Activated T-helper 1 cell treated with anti-CD3 and anti-CD28 coated beads, Interleukin-12 subunit alpha, Interleukin-12 subunit beta, Interleukin-2, Interleukin-4 antibody, amounts not matched to agents 30 ng/mL and 10 ng/mL and 1 ng/mL, durations not matched to agents 14 hours and 24 hours and 36 hours (primary cell): ENCODE measurements at regions not wholly inside any gene's neighbourhood (a gene's known extent, or its start where the extent isn't known, plus 50 kb on each side); places are given as distances from the start of the nearest gene placed in this dataset.

Source experiments
- DNase-seq: peaks from one replicate; pipeline ENCODE4 v3.0.0; 2021; ENCODE audit warnings: low spot score
- H3K27ac Mint-ChIP-seq: one replicate; pipeline ENCODE4 v1.8.0; 2021; ENCODE audit warnings: mild to moderate bottlenecking, mixed read lengths
- H3K27me3 Mint-ChIP-seq: one replicate; pipeline ENCODE4 v1.8.0; 2022; ENCODE audit warnings: mild to moderate bottlenecking, moderate library complexity, mixed read lengths; ENCODE audit not compliant: insufficient read depth
- H3K36me3 Mint-ChIP-seq: one replicate; pipeline ENCODE4 v1.8.0; 2021; ENCODE audit warnings: low read depth, mixed read lengths
- H3K4me1 Mint-ChIP-seq: one replicate; pipeline ENCODE4 v1.8.0; 2021; ENCODE audit warnings: low read depth, mixed read lengths
- H3K4me3 Mint-ChIP-seq: one replicate; pipeline ENCODE4 v1.8.0; 2021; ENCODE audit warnings: mild to moderate bottlenecking, moderate library complexity, mixed read lengths
- H3K9me3 Mint-ChIP-seq: one replicate; pipeline ENCODE4 v1.8.0; 2021; ENCODE audit warnings: mixed read lengths
- intact Hi-C: fragments of 100-400 bp; cut with micrococcal nuclease; formaldehyde crosslinking; loops from one replicate; pipeline ENCODE4 v1.15.1; 2024

GRCh38 chr1:193421487-193421886 is 235.1 kb upstream of the B3GALT2 start:
- no peaks in the 10 kb centered on the region for H3K9me3 Mint-ChIP-seq
- intact Hi-C loops = loop anchor here (1.0 kb wide), 1 partner anchor 9 kb away; no protein-coding TSS in a partner anchor
- H3K4me3 Mint-ChIP-seq = no peak overlapping the region
- H3K36me3 Mint-ChIP-seq = peaks cover 4% of the 10 kb centered on the region
- DNase-seq = no peak
- H3K27ac Mint-ChIP-seq = no peak overlapping the region
- H3K27me3 Mint-ChIP-seq = peaks cover 5% of the 10 kb centered on the region
- peaks cover 37% of the 10 kb centered on the region for H3K4me1 Mint-ChIP-seq

- Mint-ChIP-seq H3K9me3 (peaks cover 4% of the 10 kb centered on the region), H3K27ac (no peak overlapping the region), H3K36me3 (peaks cover 11% of the 10 kb centered on the region), H3K4me1 (peaks cover 52% of the 10 kb centered on the region), H3K4me3 (no peak overlapping the region), H3K27me3 (peaks cover 5% of the 10 kb centered on the region)
- no peak for DNase-seq
- intact Hi-C loops = loop anchor here (2.0 to 5.0 kb wide), 5 partner anchors 20 to 1778 kb away; partner anchors contain the start of genes CDC73, RGS2, RO60 and UCHL5
Measured at GRCh38 chr1:193419295-193419694, 232.9 kb upstream of the B3GALT2 start.

GRCh38 chr1:193418745-193419058 is 232.3 kb upstream of the B3GALT2 start:
- Mint-ChIP-seq H3K9me3 (peaks cover 4% of the 10 kb centered on the region), H3K36me3 (peaks cover 12% of the 10 kb centered on the region), H3K27ac (peak overlapping the region; percentile 18), H3K4me3 (peak overlapping the region; percentile 36), H3K4me1 (peaks cover 52% of the 10 kb centered on the region), H3K27me3 (peaks cover 5% of the 10 kb centered on the region)
- no peak for DNase-seq
- intact Hi-C loops = loop anchor here (1.0 to 5.0 kb wide), 7 partner anchors 20 to 1779 kb away; partner anchors contain the start of genes CDC73, RGS2, RO60 and UCHL5

GRCh38 chr1:193417945-193418744 is 231.7 kb upstream of the B3GALT2 start:
- peaks cover 15% of the 10 kb centered on the region for H3K36me3 Mint-ChIP-seq
- no peak for DNase-seq

GRCh38 chr1:193417403-193417802 is 231.0 kb upstream of the B3GALT2 start:
- peaks cover 5% of the 10 kb centered on the region for H3K27me3 Mint-ChIP-seq
- H3K36me3 Mint-ChIP-seq = peaks cover 16% of the 10 kb centered on the region
- H3K4me1 Mint-ChIP-seq = peaks cover 57% of the 10 kb centered on the region
- intact Hi-C loops = loop anchor here (1.0 to 5.0 kb wide), 5 partner anchors 62 to 1780 kb away; partner anchors contain the start of genes CDC73, RGS2, RO60 and UCHL5
- peak overlapping the region; percentile 25 for H3K27ac Mint-ChIP-seq
- H3K4me3 Mint-ChIP-seq = peak overlapping the region; percentile 20
- peaks cover 10% of the 10 kb centered on the region for H3K9me3 Mint-ChIP-seq
- no peak for DNase-seq

More at GRCh38 chr1:193417945-193418744, 231.7 kb upstream of the B3GALT2 start:
- H3K9me3 Mint-ChIP-seq = peaks cover 8% of the 10 kb centered on the region
- intact Hi-C loops = loop anchor here (1.0 to 5.0 kb wide), 8 partner anchors 21 to 1779 kb away; partner anchors contain the start of genes CDC73, RGS2, RO60 and UCHL5
- H3K4me1 Mint-ChIP-seq = peaks cover 56% of the 10 kb centered on the region
- peaks cover 5% of the 10 kb centered on the region for H3K27me3 Mint-ChIP-seq
- H3K4me3 Mint-ChIP-seq = peak overlapping the region; percentile 36
- H3K27ac Mint-ChIP-seq = peak overlapping the region; percentile 40

- intact Hi-C loops = loop anchor here (1.0 to 5.0 kb wide), 5 partner anchors 63 to 1781 kb away; partner anchors contain the start of genes CDC73, RGS2, RO60 and UCHL5
- Mint-ChIP-seq H3K36me3 (peaks cover 16% of the 10 kb centered on the region), H3K4me3 (no peak overlapping the region), H3K9me3 (peaks cover 10% of the 10 kb centered on the region), H3K4me1 (peaks cover 66% of the 10 kb centered on the region), H3K27ac (no peak overlapping the region), H3K27me3 (peaks cover 4% of the 10 kb centered on the region)
- no peak for DNase-seq
Measured at GRCh38 chr1:193416226-193417024, 230.0 kb upstream of the B3GALT2 start.

- H3K4me1 Mint-ChIP-seq = peaks cover 66% of the 10 kb centered on the region
- intact Hi-C loops = loop anchor here (5.0 kb wide), 4 partner anchors 293 to 1782 kb away; partner anchors contain the start of genes CDC73, RGS2, RO60 and UCHL5
- peaks cover 12% of the 10 kb centered on the region for H3K9me3 Mint-ChIP-seq
- no peak for DNase-seq
- H3K27me3 Mint-ChIP-seq = peaks cover 3% of the 10 kb centered on the region
- H3K36me3 Mint-ChIP-seq = peaks cover 14% of the 10 kb centered on the region
- no peak overlapping the region for H3K4me3 Mint-ChIP-seq
- no peak overlapping the region for H3K27ac Mint-ChIP-seq
Measured at GRCh38 chr1:193415256-193415655, 228.8 kb upstream of the B3GALT2 start.

- Mint-ChIP-seq H3K27ac (no peak overlapping the region), H3K4me3 (no peak overlapping the region), H3K4me1 (peaks cover 68% of the 10 kb centered on the region), H3K27me3 (peaks cover 3% of the 10 kb centered on the region), H3K9me3 (peaks cover 20% of the 10 kb centered on the region), H3K36me3 (peaks cover 22% of the 10 kb centered on the region)
- DNase-seq = no peak
- intact Hi-C loops = loop anchor here (2.0 kb wide), 2 partner anchors 43 to 65 kb away; no protein-coding TSS in a partner anchor
Measured at GRCh38 chr1:193413376-193413775, 227.0 kb upstream of the B3GALT2 start.

GRCh38 chr1:193412748-193413147 is 226.3 kb upstream of the B3GALT2 start:
- H3K4me3 Mint-ChIP-seq = no peak overlapping the region
- peaks cover 61% of the 10 kb centered on the region for H3K4me1 Mint-ChIP-seq
- H3K36me3 Mint-ChIP-seq = peaks cover 23% of the 10 kb centered on the region
- no peak for DNase-seq
- peaks cover 3% of the 10 kb centered on the region for H3K27me3 Mint-ChIP-seq
- H3K9me3 Mint-ChIP-seq = peaks cover 21% of the 10 kb centered on the region
- peak overlapping the region; percentile 59 for H3K27ac Mint-ChIP-seq
- intact Hi-C loops = loop anchor here (1.0 to 2.0 kb wide), 3 partner anchors 44 to 125 kb away; no protein-coding TSS in a partner anchor

GRCh38 chr1:193411714-193412113 is 225.3 kb upstream of the B3GALT2 start:
- H3K9me3 Mint-ChIP-seq = peaks cover 21% of the 10 kb centered on the region
- DNase-seq = no peak

GRCh38 chr1:193411215-193411614 is 224.8 kb upstream of the B3GALT2 start:
- Mint-ChIP-seq H3K4me3 (no peak overlapping the region), H3K27ac (no peak overlapping the region), H3K36me3 (peaks cover 20% of the 10 kb centered on the region), H3K27me3 (no peaks in the 10 kb centered on the region), H3K4me1 (peaks cover 57% of the 10 kb centered on the region), H3K9me3 (peaks cover 21% of the 10 kb centered on the region)
- no peak for DNase-seq
- intact Hi-C loops = loop anchor here (2.0 kb wide), 3 partner anchors 158 to 878 kb away; no protein-coding TSS in a partner anchor

More at GRCh38 chr1:193411714-193412113, 225.3 kb upstream of the B3GALT2 start:
- intact Hi-C loops = loop anchor here (1.0 to 2.0 kb wide), 6 partner anchors 45 to 877 kb away; no protein-coding TSS in a partner anchor
- peaks cover 23% of the 10 kb centered on the region for H3K36me3 Mint-ChIP-seq
- H3K4me3 Mint-ChIP-seq = peak overlapping the region; percentile 1
- no peaks in the 10 kb centered on the region for H3K27me3 Mint-ChIP-seq
- H3K4me1 Mint-ChIP-seq = peaks cover 58% of the 10 kb centered on the region
- peak overlapping the region; percentile 59 for H3K27ac Mint-ChIP-seq

- DNase-seq = no peak
- peaks cover 12% of the 10 kb centered on the region for H3K36me3 Mint-ChIP-seq
- H3K27me3 Mint-ChIP-seq = no peaks in the 10 kb centered on the region
- peaks cover 45% of the 10 kb centered on the region for H3K4me1 Mint-ChIP-seq
- H3K9me3 Mint-ChIP-seq = peaks cover 18% of the 10 kb centered on the region
- no peak overlapping the region for H3K27ac Mint-ChIP-seq
- H3K4me3 Mint-ChIP-seq = no peak overlapping the region
- intact Hi-C loops = loop anchor here (5.0 kb wide), 2 partner anchors 227 to 393 kb away; no protein-coding TSS in a partner anchor
Measured at GRCh38 chr1:193408782-193409293, 222.4 kb upstream of the B3GALT2 start.
